MCF 10A (cell line): ENCODE measurements at regions not wholly inside any gene's neighbourhood (a gene's known extent, or its start where the extent isn't known, plus 50 kb on each side); places are given as distances from the start of the nearest gene placed in this dataset.

Experiments
- BruUV-seq: library from RNA; stranded (reverse); fragments of 400-500 nt; replicated peaks from 2 replicates; lab custom pipeline; 2021; lab: Mats Ljungman, UMichigan
- CTCF ChIA-PET: fragments of 300-600 bp; sonication (Branson Sonifier 250); formaldehyde crosslinking; extraction: SDS; loops from one replicate; lab custom pipeline; 2021; ENCODE audit warnings: antibody characterized with exemption, inconsistent platforms; lab: Yijun Ruan, JAX
- POLR2A ChIA-PET: fragments of 300-600, 350-650 bp; sonication (Branson Sonifier 250); formaldehyde crosslinking; extraction: SDS; loops from one replicate; lab custom pipeline; 2020; ENCODE audit warnings: antibody characterized with exemption, inconsistent platforms; lab: Yijun Ruan, JAX
- DNase-seq: peaks from one replicate; pipeline ENCODE4 v3.0.0-alpha.2; 2018; ENCODE audit not compliant: unreplicated experiment
- H3K27ac Mint-ChIP-seq: one replicate; pipeline ENCODE4 v1.8.0; 2022; ENCODE audit warnings: mild to moderate bottlenecking, low read depth, mixed read lengths; ENCODE audit not compliant: unreplicated experiment
- H3K27me3 Mint-ChIP-seq: one replicate; pipeline ENCODE4 v1.8.0; 2022; ENCODE audit warnings: mixed read lengths; ENCODE audit not compliant: insufficient read depth, unreplicated experiment
- H3K36me3 Mint-ChIP-seq: one replicate; pipeline ENCODE4 v1.8.0; 2022; ENCODE audit warnings: mild to moderate bottlenecking, moderate library complexity, mixed read lengths; ENCODE audit not compliant: insufficient read depth, unreplicated experiment
- H3K4me1 Mint-ChIP-seq: one replicate; pipeline ENCODE4 v1.8.0; 2022; ENCODE audit warnings: mixed read lengths; ENCODE audit not compliant: insufficient read depth, unreplicated experiment
- H3K4me3 Mint-ChIP-seq: one replicate; pipeline ENCODE4 v1.8.0; 2022; ENCODE audit warnings: mild to moderate bottlenecking, moderate library complexity, mixed read lengths; ENCODE audit not compliant: unreplicated experiment
- H3K9me3 Mint-ChIP-seq: one replicate; pipeline ENCODE4 v1.8.0; 2022; ENCODE audit warnings: mixed read lengths; ENCODE audit not compliant: unreplicated experiment
- CTCF ChIP-seq: fragments of 200-600 bp; IDR thresholded peaks from one replicate; pipeline ENCODE4 v1.8.0; 2022; ENCODE audit warnings: antibody characterized with exemption, mild to moderate bottlenecking; ENCODE audit not compliant: unreplicated experiment
- intact Hi-C: fragments of 100-400 bp; cut with micrococcal nuclease; formaldehyde crosslinking; loops from 2 replicates; pipeline ENCODE4 v1.14.1; 2022

GRCh38 chr5:29351170-29351569 is 1842.3 kb upstream of the CDH6 start:
- Mint-ChIP-seq H3K9me3 (no peaks in the 10 kb centered on the region), H3K4me1 (no peaks in the 10 kb centered on the region), H3K27me3 (no peaks in the 10 kb centered on the region), H3K27ac (no peak overlapping the region), H3K4me3 (no peak overlapping the region), H3K36me3 (no peaks in the 10 kb centered on the region)
- no TSS peak for BruUV-seq
- ChIA-PET CTCF (no interaction called here), POLR2A (no interaction called here)
- intact Hi-C loops: no loop called here
- no peak for TF ChIP-seq CTCF
- no peak for DNase-seq

DNA sequence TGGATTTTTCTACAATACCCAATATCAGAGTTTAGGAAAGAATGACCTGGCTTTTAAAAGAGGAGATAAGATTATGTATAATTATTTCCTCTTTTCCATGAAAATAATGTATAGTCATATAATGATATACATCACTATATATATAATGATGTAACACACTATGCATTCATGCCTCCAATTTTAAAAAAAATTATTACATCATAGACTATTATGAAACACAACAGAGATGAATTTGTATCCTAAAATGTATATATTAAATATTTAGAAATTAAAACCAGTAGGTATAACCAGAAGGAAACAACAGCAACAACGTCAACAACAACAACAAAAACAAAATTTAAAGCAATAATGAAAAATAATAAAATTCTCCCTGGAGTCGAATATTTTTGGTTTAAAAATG is 1856.5 kb upstream of the CDH6 start:
- BruUV-seq: no TSS peak

GRCh38 chr5:29321591-29321990 is 1871.9 kb upstream of the CDH6 start:
- POLR2A ChIA-PET: interaction anchor here (0.8 kb wide), 1 partner anchor 9 kb away, joined by 3 read pairs; no protein-coding TSS in a partner anchor
- Mint-ChIP-seq H3K27ac (no peak overlapping the region), H3K4me3 (no peak overlapping the region), H3K27me3 (no peaks in the 10 kb centered on the region), H3K9me3 (no peaks in the 10 kb centered on the region), H3K36me3 (no peaks in the 10 kb centered on the region), H3K4me1 (no peaks in the 10 kb centered on the region)
- CTCF ChIA-PET: no interaction called here
- intact Hi-C loops: no loop called here
- TF ChIP-seq CTCF: no peak
- no peak for DNase-seq
- no TSS peak for BruUV-seq

More for the DNA sequence above, 1856.5 kb upstream of the CDH6 start:
- H3K9me3 Mint-ChIP-seq: no peaks in the 10 kb centered on the region
- no peaks in the 10 kb centered on the region for H3K36me3 Mint-ChIP-seq
- H3K27ac Mint-ChIP-seq: no peak overlapping the region
- no peaks in the 10 kb centered on the region for H3K27me3 Mint-ChIP-seq
- CTCF ChIA-PET: no interaction called here
- H3K4me1 Mint-ChIP-seq: peaks cover 7% of the 10 kb centered on the region
- H3K4me3 Mint-ChIP-seq: no peak overlapping the region
- intact Hi-C loops: no loop called here
- POLR2A ChIA-PET: no interaction called here
- DNase-seq: no peak
- TF ChIP-seq CTCF: no peak

- H3K27ac Mint-ChIP-seq: no peak overlapping the region
- no peaks in the 10 kb centered on the region for H3K27me3 Mint-ChIP-seq
- no peak for TF ChIP-seq CTCF
- H3K4me1 Mint-ChIP-seq: no peaks in the 10 kb centered on the region
- no TSS peak for BruUV-seq
- ChIA-PET POLR2A (no interaction called here), CTCF (no interaction called here)
- intact Hi-C loops: no loop called here
- H3K4me3 Mint-ChIP-seq: no peak overlapping the region
- H3K36me3 Mint-ChIP-seq: no peaks in the 10 kb centered on the region
- no peaks in the 10 kb centered on the region for H3K9me3 Mint-ChIP-seq
- DNase-seq: no peak
Measured at GRCh38 chr5:29309359-29309758, 1884.1 kb upstream of the CDH6 start.
